ENCODE measurements at regions not wholly inside any gene's neighbourhood (a gene's known extent, or its start where the extent isn't known, plus 50 kb on each side); places are given as distances from the start of the nearest gene placed in this dataset.

- H3K36me3 ChIP-seq (ENCODE audit: control insufficient read depth in 2 of 2, insufficient read depth in 2 of 2, low read length in 2 of 2): no peaks in the 10 kb centered on the region
- H3K9ac ChIP-seq (ENCODE audit: low read length in 2 of 2): no peak overlapping the region
- H3K9me3 ChIP-seq (ENCODE audit: control insufficient read depth in 2 of 2, low read length in 2 of 2): no peaks in the 10 kb centered on the region
- no peaks in the 10 kb centered on the region for H3K27me3 ChIP-seq (ENCODE audit: control insufficient read depth in 1 of 2, insufficient read depth in 2 of 2, low read length in 2 of 2)
- no peak overlapping the region for H3K27ac ChIP-seq (ENCODE audit: low read length)
- H3K4me3 ChIP-seq (ENCODE audit: low read length in 2 of 2): no peak overlapping the region
- no peaks in the 10 kb centered on the region for H3K4me1 ChIP-seq (ENCODE audit: control insufficient read depth, insufficient read depth, low read length)
Observed at GRCh38 chr10:124144536-124144935, 51.1 kb upstream of the CHST15 start.

- H3K9me3 ChIP-seq (ENCODE audit: control insufficient read depth in 2 of 2, low read length in 2 of 2): no peaks in the 10 kb centered on the region
- H3K36me3 ChIP-seq (ENCODE audit: control insufficient read depth in 2 of 2, insufficient read depth in 2 of 2, low read length in 2 of 2): no peaks in the 10 kb centered on the region
- H3K4me3 ChIP-seq (ENCODE audit: low read length in 2 of 2): no peak overlapping the region
- H3K27me3 ChIP-seq (ENCODE audit: control insufficient read depth in 1 of 2, insufficient read depth in 2 of 2, low read length in 2 of 2): no peaks in the 10 kb centered on the region
- no peaks in the 10 kb centered on the region for H3K4me1 ChIP-seq (ENCODE audit: control insufficient read depth, insufficient read depth, low read length)
- no peak overlapping the region for H3K27ac ChIP-seq (ENCODE audit: low read length)
- H3K9ac ChIP-seq (ENCODE audit: low read length in 2 of 2): no peak overlapping the region
Observed at GRCh38 chr10:124143721-124144120, 50.3 kb upstream of the CHST15 start.

All from stomach smooth muscle (tissue), 2 donors.